ENCODE measurements at regions not wholly inside any gene's neighbourhood (a gene's known extent, or its start where the extent isn't known, plus 50 kb on each side); places are given as distances from the start of the nearest gene placed in this dataset.

- TF ChIP-seq CTCF (conservative IDR thresholded peaks at IDR 0.05; ENCODE audit: low read length) (no peak), EZH2phosphoT487 (IDR thresholded peaks at IDR 0.05; ENCODE audit: borderline replicate concordance) (no peak)
Observed at GRCh38 chr16:51321251-51321650, 170.2 kb upstream of the SALL1 start.
